ENCODE measurements at regions not wholly inside any gene's neighbourhood (a gene's known extent, or its start where the extent isn't known, plus 50 kb on each side); places are given as distances from the start of the nearest gene placed in this dataset.

DNA sequence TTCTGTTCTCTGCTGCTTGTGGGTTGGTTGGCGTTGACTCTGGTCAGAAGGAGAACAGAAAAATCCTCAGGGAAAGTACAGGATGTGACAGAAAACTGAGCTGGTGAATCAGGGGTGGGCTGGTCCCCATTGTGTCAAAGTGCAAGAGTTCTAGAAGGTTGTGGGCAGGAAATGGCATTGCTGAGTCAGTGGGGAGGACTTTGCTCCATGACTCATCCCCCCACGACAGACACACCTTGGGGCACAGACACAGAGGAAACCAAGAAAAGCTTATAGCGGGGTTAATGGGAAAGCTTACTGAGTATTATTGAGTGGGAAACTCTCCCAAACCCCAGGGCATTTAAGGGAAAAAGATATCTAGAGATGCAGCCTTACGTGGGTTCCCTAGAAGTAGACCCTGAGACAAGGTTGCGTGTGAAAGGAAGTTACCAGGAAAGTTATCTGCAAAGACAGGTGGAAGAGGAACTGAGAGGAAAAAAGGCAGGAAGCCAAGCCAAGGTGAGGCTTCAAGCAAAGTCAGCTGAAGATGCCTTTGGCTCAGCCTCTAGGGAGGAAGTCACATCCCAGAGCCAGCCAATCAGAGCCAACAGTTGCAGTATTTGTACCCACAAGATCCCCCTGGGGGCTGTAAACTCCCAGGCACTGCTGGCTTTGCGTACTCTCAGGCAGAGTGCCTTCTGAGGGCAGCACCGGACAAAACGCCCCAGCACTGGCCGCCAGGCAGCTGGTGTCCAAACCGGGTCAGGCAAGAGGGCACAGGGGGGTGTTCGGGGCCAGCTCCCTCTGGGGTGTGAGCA, 86.4 kb downstream of the FOXL1 start:
- Histone ChIP-seq H3K27me3 (ENCODE audit: control insufficient read depth in 4 of 4, insufficient read depth in 4 of 4, low read length in 3 of 4) (peaks cover 0 to 5% (median 1%) of the 10 kb centered on the region in 4 donors), H3K4me1 (ENCODE audit: control insufficient read depth in 4 of 4, insufficient read depth in 4 of 4, low read length in 3 of 4) (peaks cover 0 to 3% (median 0%) of the 10 kb centered on the region in 4 donors), H3K27ac (ENCODE audit: low read depth in 1 of 2, low read length in 2 of 2) (no peak overlapping the region), H3K9ac (ENCODE audit: low read depth in 1 of 2, low read length in 2 of 2) (no peak overlapping the region), H3K36me3 (ENCODE audit: control insufficient read depth in 4 of 4, insufficient read depth in 3 of 4, low read depth in 1 of 4, low read length in 3 of 4) (no peaks in the 10 kb centered on the region), H3K4me3 (ENCODE audit: low read depth in 1 of 3, low read length in 3 of 3) (no peak overlapping the region), H3K9me3 (ENCODE audit: control insufficient read depth in 4 of 4, low read length in 3 of 4) (peaks cover 2 to 17% (median 8%) of the 10 kb centered on the region in 4 donors)
- 69% methylated on average over 11 of the region's 11 CpGs for WGBS
- TF ChIP-seq EGR1 (IDR thresholded peaks at IDR 0.05; ENCODE audit: low read depth in 2 of 2) (no peak), SP1 (IDR thresholded peaks at IDR 0.05) (no peak), JUND (IDR thresholded peaks at IDR 0.05) (no peak), FOXA1 (IDR thresholded peaks at IDR 0.05) (no peak), RXRA (IDR thresholded peaks at IDR 0.05) (no peak)
- TF ChIP-seq, protein P1, sequence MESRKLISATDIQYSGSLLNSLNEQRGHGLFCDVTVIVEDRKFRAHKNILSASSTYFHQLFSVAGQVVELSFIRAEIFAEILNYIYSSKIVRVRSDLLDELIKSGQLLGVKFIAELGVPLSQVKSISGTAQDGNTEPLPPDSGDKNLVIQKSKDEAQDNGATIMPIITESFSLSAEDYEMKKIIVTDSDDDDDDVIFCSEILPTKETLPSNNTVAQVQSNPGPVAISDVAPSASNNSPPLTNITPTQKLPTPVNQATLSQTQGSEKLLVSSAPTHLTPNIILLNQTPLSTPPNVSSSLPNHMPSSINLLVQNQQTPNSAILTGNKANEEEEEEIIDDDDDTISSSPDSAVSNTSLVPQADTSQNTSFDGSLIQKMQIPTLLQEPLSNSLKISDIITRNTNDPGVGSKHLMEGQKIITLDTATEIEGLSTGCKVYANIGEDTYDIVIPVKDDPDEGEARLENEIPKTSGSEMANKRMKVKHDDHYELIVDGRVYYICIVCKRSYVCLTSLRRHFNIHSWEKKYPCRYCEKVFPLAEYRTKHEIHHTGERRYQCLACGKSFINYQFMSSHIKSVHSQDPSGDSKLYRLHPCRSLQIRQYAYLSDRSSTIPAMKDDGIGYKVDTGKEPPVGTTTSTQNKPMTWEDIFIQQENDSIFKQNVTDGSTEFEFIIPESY (IDR thresholded peaks at IDR 0.05): no peak
- DNase-seq (ENCODE audit: low spot score): no peak

DNA sequence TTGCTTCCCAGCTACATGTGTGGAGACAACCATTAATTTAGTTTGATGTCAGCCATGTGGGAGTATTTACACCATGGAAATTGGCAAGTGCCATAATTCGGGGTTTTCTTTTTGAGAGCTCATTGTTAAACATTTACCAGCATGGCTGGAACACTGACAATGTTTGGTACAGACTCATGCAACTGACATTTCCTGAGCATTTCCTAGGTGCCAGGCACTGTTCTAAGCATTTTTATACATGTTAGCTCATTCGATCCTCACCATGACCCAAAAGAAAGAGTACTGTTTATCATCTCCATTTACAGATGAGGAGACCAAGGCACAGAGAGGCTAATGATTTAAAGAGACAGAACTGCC, 86.9 kb downstream of the FOXL1 start:
- 67% methylated on average over 2 of the region's 2 CpGs for WGBS
- H3K27me3 ChIP-seq (ENCODE audit: control insufficient read depth in 4 of 4, insufficient read depth in 4 of 4, low read length in 3 of 4): peaks cover 0 to 5% (median 1%) of the 10 kb centered on the region in 4 donors
- H3K36me3 ChIP-seq (ENCODE audit: control insufficient read depth in 4 of 4, insufficient read depth in 3 of 4, low read depth in 1 of 4, low read length in 3 of 4): no peaks in the 10 kb centered on the region
- H3K4me1 ChIP-seq (ENCODE audit: control insufficient read depth in 4 of 4, insufficient read depth in 4 of 4, low read length in 3 of 4): peaks cover 0 to 3% (median 0%) of the 10 kb centered on the region in 4 donors
- H3K9me3 ChIP-seq (ENCODE audit: control insufficient read depth in 4 of 4, low read length in 3 of 4): peaks cover 2 to 12% (median 8%) of the 10 kb centered on the region in 4 donors
- TF ChIP-seq HNF4G (IDR thresholded peaks at IDR 0.05): no peak
- TF ChIP-seq, protein P1 (IDR thresholded peaks at IDR 0.05): no peak
- no peak for TF ChIP-seq RAD21 (IDR thresholded peaks at IDR 0.05)
- TF ChIP-seq, protein P2, sequence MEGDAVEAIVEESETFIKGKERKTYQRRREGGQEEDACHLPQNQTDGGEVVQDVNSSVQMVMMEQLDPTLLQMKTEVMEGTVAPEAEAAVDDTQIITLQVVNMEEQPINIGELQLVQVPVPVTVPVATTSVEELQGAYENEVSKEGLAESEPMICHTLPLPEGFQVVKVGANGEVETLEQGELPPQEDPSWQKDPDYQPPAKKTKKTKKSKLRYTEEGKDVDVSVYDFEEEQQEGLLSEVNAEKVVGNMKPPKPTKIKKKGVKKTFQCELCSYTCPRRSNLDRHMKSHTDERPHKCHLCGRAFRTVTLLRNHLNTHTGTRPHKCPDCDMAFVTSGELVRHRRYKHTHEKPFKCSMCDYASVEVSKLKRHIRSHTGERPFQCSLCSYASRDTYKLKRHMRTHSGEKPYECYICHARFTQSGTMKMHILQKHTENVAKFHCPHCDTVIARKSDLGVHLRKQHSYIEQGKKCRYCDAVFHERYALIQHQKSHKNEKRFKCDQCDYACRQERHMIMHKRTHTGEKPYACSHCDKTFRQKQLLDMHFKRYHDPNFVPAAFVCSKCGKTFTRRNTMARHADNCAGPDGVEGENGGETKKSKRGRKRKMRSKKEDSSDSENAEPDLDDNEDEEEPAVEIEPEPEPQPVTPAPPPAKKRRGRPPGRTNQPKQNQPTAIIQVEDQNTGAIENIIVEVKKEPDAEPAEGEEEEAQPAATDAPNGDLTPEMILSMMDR (IDR thresholded peaks at IDR 0.05; ENCODE audit: low read depth, low read length, missing input control): no peak
- TF ChIP-seq SP1 (IDR thresholded peaks at IDR 0.05): no peak
- DNase-seq (ENCODE audit: low spot score): no peak
- no peak overlapping the region for H3K9ac ChIP-seq (ENCODE audit: low read depth in 1 of 2, low read length in 2 of 2)
- H3K4me3 ChIP-seq (ENCODE audit: low read depth in 1 of 3, low read length in 3 of 3): no peak overlapping the region
- H3K27ac ChIP-seq (ENCODE audit: low read depth in 1 of 2, low read length in 2 of 2): no peak overlapping the region

DNA sequence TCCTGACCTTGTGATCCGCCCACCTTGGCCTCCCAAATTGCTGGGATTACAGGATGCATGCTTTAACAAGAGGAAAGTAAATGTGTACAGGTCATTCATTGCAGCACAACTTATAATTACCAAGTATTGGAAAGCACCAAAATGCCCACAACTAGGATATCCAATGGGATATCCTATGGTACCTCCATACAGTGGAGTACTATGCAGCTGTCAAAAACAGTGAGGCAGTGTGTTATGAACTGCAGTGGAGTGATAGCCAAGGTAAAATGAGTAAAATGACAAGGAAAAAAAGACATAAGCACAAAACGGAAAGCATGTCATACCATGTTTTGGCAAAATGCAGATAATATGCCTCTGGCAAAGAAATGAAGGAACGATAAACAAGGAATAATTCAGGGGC, 87.6 kb downstream of the FOXL1 start:
- Histone ChIP-seq H3K36me3 (ENCODE audit: control insufficient read depth in 4 of 4, insufficient read depth in 3 of 4, low read depth in 1 of 4, low read length in 3 of 4) (no peaks in the 10 kb centered on the region), H3K27ac (ENCODE audit: low read depth in 1 of 2, low read length in 2 of 2) (no peak overlapping the region), H3K27me3 (ENCODE audit: control insufficient read depth in 4 of 4, insufficient read depth in 4 of 4, low read length in 3 of 4) (peaks cover 0 to 5% (median 1%) of the 10 kb centered on the region in 4 donors), H3K4me1 (ENCODE audit: control insufficient read depth in 4 of 4, insufficient read depth in 4 of 4, low read length in 3 of 4) (peaks cover 0 to 3% (median 0%) of the 10 kb centered on the region in 4 donors), H3K9ac (ENCODE audit: low read depth in 1 of 2, low read length in 2 of 2) (no peak overlapping the region), H3K9me3 (ENCODE audit: control insufficient read depth in 4 of 4, low read length in 3 of 4) (peaks cover 2 to 11% (median 7%) of the 10 kb centered on the region in 4 donors), H3K4me3 (ENCODE audit: low read depth in 1 of 3, low read length in 3 of 3) (no peak overlapping the region)
- no peak for DNase-seq (ENCODE audit: low spot score)
- WGBS: 94% methylated on average over 3 of the region's 3 CpGs
- TF ChIP-seq, protein P2 (IDR thresholded peaks at IDR 0.05; ENCODE audit: low read depth, low read length, missing input control): no peak
- TF ChIP-seq NR2F2 (IDR thresholded peaks at IDR 0.05) (no peak), RAD21 (IDR thresholded peaks at IDR 0.05) (no peak), FOXA2 (IDR thresholded peaks at IDR 0.05) (no peak), GABPA (IDR thresholded peaks at IDR 0.05 in 1 of 2, conservative IDR thresholded peaks at IDR 0.05 in 1 of 2) (no peak), HNF4G (IDR thresholded peaks at IDR 0.05) (no peak), TAF1 (conservative IDR thresholded peaks at IDR 0.05) (no peak), SP1 (IDR thresholded peaks at IDR 0.05) (no peak), YY1 (IDR thresholded peaks at IDR 0.05) (no peak)
- TF ChIP-seq, protein P3, sequence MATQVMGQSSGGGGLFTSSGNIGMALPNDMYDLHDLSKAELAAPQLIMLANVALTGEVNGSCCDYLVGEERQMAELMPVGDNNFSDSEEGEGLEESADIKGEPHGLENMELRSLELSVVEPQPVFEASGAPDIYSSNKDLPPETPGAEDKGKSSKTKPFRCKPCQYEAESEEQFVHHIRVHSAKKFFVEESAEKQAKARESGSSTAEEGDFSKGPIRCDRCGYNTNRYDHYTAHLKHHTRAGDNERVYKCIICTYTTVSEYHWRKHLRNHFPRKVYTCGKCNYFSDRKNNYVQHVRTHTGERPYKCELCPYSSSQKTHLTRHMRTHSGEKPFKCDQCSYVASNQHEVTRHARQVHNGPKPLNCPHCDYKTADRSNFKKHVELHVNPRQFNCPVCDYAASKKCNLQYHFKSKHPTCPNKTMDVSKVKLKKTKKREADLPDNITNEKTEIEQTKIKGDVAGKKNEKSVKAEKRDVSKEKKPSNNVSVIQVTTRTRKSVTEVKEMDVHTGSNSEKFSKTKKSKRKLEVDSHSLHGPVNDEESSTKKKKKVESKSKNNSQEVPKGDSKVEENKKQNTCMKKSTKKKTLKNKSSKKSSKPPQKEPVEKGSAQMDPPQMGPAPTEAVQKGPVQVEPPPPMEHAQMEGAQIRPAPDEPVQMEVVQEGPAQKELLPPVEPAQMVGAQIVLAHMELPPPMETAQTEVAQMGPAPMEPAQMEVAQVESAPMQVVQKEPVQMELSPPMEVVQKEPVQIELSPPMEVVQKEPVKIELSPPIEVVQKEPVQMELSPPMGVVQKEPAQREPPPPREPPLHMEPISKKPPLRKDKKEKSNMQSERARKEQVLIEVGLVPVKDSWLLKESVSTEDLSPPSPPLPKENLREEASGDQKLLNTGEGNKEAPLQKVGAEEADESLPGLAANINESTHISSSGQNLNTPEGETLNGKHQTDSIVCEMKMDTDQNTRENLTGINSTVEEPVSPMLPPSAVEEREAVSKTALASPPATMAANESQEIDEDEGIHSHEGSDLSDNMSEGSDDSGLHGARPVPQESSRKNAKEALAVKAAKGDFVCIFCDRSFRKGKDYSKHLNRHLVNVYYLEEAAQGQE (IDR thresholded peaks at IDR 0.05): no peak

Data from liver (tissue), 8 donors.